ENCODE measurements at regions not wholly inside any gene's neighbourhood (a gene's known extent, or its start where the extent isn't known, plus 50 kb on each side); places are given as distances from the start of the nearest gene placed in this dataset.

DNA sequence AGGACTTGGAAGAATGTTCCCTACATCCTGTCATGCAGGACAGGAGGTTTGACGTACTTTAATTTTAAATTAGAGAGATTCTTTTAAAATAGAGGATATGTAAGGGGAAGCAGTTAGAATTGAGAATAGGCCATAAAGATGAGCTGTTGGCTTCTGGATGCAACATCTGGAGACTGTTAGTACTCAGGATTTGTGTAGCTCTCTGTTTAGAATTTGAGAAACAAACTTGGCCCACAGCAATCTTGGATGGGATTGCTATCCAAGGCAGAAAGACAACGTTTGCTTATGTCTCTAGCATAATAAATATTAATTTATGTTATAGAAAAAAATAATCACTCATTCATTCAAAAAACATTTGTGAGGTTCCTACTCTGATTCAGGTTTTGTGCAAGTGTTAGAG lies 398.4 kb upstream of the NOVA1 start:
- ATAC-seq: no peak
- Histone ChIP-seq H3K36me3 (no peaks in the 10 kb centered on the region), H3K27me3 (no peaks in the 10 kb centered on the region), H3K27ac (no peak overlapping the region), H3K9me3 (no peaks in the 10 kb centered on the region), H3K4me3 (no peak overlapping the region), H3K4me1 (no peaks in the 10 kb centered on the region)
- 33 to 35% methylated on average over 1 to 2 of the region's 2 CpGs for WGBS, 2 donors (ENCODE audit: low coverage in 1 of 2)
- no peak for TF ChIP-seq POLR2AphosphoS5 (IDR thresholded peaks at IDR 0.05)

DNA sequence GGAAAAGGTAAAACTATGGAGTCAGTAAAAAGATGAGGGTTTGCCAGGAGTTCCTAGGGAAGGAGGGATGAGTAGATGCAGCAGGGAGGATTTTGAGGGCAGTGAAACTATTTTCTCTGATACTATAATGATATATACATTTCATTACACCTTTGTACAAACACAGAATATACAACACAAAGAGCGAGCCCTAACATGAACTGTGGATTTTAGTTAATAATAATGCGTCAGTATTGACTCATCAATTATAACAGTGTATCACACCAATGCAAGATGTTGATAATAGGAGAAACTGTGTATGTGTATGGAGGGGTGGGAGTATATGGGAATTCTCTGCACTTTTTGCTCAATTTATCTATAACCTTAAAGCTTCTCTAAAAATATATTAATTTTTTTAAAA lies 404.3 kb upstream of the NOVA1 start:
- WGBS, 2 donors (ENCODE audit: low coverage in 1 of 2): 76 to 86% methylated on average over 2 of the region's 2 CpGs
- TF ChIP-seq, protein P1, sequence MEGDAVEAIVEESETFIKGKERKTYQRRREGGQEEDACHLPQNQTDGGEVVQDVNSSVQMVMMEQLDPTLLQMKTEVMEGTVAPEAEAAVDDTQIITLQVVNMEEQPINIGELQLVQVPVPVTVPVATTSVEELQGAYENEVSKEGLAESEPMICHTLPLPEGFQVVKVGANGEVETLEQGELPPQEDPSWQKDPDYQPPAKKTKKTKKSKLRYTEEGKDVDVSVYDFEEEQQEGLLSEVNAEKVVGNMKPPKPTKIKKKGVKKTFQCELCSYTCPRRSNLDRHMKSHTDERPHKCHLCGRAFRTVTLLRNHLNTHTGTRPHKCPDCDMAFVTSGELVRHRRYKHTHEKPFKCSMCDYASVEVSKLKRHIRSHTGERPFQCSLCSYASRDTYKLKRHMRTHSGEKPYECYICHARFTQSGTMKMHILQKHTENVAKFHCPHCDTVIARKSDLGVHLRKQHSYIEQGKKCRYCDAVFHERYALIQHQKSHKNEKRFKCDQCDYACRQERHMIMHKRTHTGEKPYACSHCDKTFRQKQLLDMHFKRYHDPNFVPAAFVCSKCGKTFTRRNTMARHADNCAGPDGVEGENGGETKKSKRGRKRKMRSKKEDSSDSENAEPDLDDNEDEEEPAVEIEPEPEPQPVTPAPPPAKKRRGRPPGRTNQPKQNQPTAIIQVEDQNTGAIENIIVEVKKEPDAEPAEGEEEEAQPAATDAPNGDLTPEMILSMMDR (IDR thresholded peaks at IDR 0.05): no peak
- TF ChIP-seq POLR2A (IDR thresholded peaks at IDR 0.05): no peak
- H3K27ac ChIP-seq: no peak overlapping the region
- no peaks in the 10 kb centered on the region for H3K4me1 ChIP-seq
- no peaks in the 10 kb centered on the region for H3K36me3 ChIP-seq
- H3K9me3 ChIP-seq: no peaks in the 10 kb centered on the region
- ATAC-seq: no peak
- H3K27me3 ChIP-seq: no peaks in the 10 kb centered on the region
- H3K4me3 ChIP-seq: no peak overlapping the region

DNA sequence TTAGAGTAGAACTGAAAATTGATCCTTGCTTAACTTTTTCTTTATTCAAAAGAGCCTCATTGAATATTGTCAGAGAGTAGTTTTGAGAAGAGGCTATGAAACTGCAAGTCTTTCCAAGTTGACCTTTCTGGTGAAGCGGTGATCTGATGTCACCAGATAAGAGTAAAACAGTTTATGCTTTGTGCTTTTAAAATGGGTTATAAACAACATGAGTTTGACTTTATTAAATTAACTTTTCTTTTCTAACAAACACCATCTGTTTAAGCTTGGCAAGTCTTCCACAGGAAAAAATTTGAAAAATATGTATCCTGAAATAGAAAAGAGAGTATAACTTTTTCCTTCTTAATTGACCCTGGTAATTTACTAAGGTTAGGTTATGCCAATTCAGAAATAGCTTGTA lies 408.7 kb upstream of the NOVA1 start:
- H3K9me3 ChIP-seq: no peaks in the 10 kb centered on the region
- no peaks in the 10 kb centered on the region for H3K4me1 ChIP-seq
- no peak for TF ChIP-seq POLR2A (IDR thresholded peaks at IDR 0.05)
- 30 to 60% methylated on average over 1 of the region's 1 CpG for WGBS, 2 donors (ENCODE audit: low coverage in 1 of 2)
- no peaks in the 10 kb centered on the region for H3K36me3 ChIP-seq
- H3K4me3 ChIP-seq: no peak overlapping the region
- H3K27me3 ChIP-seq: no peaks in the 10 kb centered on the region
- no peak overlapping the region for H3K27ac ChIP-seq
- no peak for ATAC-seq

DNA sequence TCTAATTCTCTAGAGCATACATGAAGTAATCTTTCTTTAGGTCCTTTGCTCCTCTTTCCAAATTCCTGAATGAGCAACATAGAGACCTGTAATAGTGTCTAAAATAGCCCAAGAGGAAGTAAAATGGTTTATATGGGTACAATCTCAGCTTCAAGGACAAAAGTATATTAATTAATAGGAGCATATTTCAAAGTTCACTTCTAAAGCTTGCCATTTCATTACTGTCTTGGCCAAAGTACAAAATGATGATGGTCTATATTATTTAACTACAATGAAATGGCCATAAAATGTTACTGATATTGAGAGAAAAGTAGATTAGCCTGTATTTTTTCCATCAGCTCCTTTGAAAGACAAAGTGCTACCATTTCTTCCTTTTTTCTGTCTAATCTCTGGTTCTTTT lies 410.4 kb upstream of the NOVA1 start:
- H3K9me3 ChIP-seq: no peaks in the 10 kb centered on the region

DNA sequence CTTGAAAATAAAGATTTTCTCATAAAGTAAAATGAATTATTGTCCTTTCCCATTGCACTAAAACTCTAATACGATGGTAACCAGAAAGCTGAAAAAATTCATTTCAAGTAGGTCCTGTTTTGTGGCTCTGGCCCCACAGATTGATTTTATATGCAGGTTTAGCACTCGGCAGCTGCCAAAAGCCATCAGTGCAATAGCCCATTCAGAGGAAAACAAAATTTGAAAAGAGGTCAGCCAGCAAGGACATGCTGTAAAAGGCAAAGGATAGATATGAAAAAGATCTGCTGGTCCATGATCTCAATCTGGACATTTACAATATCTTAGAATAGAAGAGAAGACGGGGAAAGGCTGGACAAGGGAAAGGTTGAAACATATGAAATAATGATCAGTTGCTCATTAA lies 414.8 kb upstream of the NOVA1 start:
- Histone ChIP-seq H3K4me3 (no peak overlapping the region), H3K27me3 (no peaks in the 10 kb centered on the region), H3K36me3 (no peaks in the 10 kb centered on the region), H3K27ac (no peak overlapping the region), H3K4me1 (no peaks in the 10 kb centered on the region), H3K9me3 (no peaks in the 10 kb centered on the region)
- TF ChIP-seq POLR2AphosphoS5 (IDR thresholded peaks at IDR 0.05) (no peak), EP300 (IDR thresholded peaks at IDR 0.05) (no peak), POLR2A (IDR thresholded peaks at IDR 0.05) (no peak)
- TF ChIP-seq, protein P1 (IDR thresholded peaks at IDR 0.05): no peak
- 61 to 71% methylated on average over 3 of the region's 3 CpGs for WGBS, 2 donors (ENCODE audit: low coverage in 1 of 2)
- ATAC-seq: no peak

More for the DNA sequence above, 410.4 kb upstream of the NOVA1 start:
- no peaks in the 10 kb centered on the region for H3K27me3 ChIP-seq
- no peak overlapping the region for H3K27ac ChIP-seq
- ATAC-seq: no peak
- no peak overlapping the region for H3K4me3 ChIP-seq
- TF ChIP-seq POLR2A (IDR thresholded peaks at IDR 0.05) (no peak), EP300 (IDR thresholded peaks at IDR 0.05) (no peak), POLR2AphosphoS5 (IDR thresholded peaks at IDR 0.05) (no peak)
- TF ChIP-seq, protein P1 (IDR thresholded peaks at IDR 0.05): no peak
- H3K4me1 ChIP-seq: no peaks in the 10 kb centered on the region
- no peaks in the 10 kb centered on the region for H3K36me3 ChIP-seq

DNA sequence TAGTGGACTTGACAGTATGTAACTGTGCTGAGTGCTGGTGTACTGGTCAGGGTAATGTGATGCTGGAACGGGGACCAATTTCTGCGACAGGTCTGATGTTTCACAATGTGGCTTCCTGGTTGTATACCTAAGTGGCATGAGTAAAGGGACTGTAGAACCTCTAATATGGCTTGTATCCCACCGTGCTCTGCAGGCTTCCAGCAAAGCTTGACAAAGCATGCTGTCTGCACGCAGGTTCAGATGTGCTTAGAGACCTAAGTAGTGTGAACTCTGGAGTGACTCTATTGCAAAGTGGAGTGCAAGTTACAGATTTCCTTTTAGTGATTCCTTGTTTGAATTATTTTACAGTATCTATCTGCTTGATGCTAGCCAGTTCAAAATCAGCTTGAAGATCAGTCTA lies 415.8 kb upstream of the NOVA1 start:
- Histone ChIP-seq H3K9me3 (no peaks in the 10 kb centered on the region), H3K27ac (no peak overlapping the region), H3K36me3 (no peaks in the 10 kb centered on the region), H3K27me3 (no peaks in the 10 kb centered on the region), H3K4me3 (no peak overlapping the region), H3K4me1 (no peaks in the 10 kb centered on the region)
- ATAC-seq: no peak
- WGBS, 2 donors (ENCODE audit: low coverage in 1 of 2): 71 to 90% methylated on average over 1 to 4 of the region's 4 CpGs
- TF ChIP-seq POLR2A (IDR thresholded peaks at IDR 0.05) (no peak), EP300 (IDR thresholded peaks at IDR 0.05) (no peak), POLR2AphosphoS5 (IDR thresholded peaks at IDR 0.05) (no peak)
- TF ChIP-seq, protein P1 (IDR thresholded peaks at IDR 0.05): no peak

All from gastroesophageal sphincter (tissue), 4 donors.